Endodermal cell (in vitro differentiated cells): ENCODE measurements at regions not wholly inside any gene's neighbourhood (a gene's known extent, or its start where the extent isn't known, plus 50 kb on each side); places are given as distances from the start of the nearest gene placed in this dataset.
"Not testable (repeated sequence)": the region's sequence is repeated elsewhere in the genome, so short reads cannot be mapped to it uniquely, and the experiment has no call there.

Experiments used
- DNase-seq: peaks from one replicate; pipeline ENCODE4 v3.0.0-alpha.2; 2017
- H3K27ac ChIP-seq: 2 replicates; pipeline ENCODE4 v1.5.1; 2013; ENCODE audit warnings: mild to moderate bottlenecking, low read depth, low read length, moderate library complexity
- H3K27me3 ChIP-seq: 2 replicates; pipeline ENCODE4 v1.6.1; 2013; ENCODE audit warnings: mild to moderate bottlenecking, low read length, moderate library complexity; ENCODE audit not compliant: insufficient read depth, control insufficient read depth, poor library complexity, severe bottlenecking
- H3K36me3 ChIP-seq: 2 replicates; pipeline ENCODE4 v1.7.0; 2013; ENCODE audit warnings: mild to moderate bottlenecking, low read length, moderate library complexity; ENCODE audit not compliant: control insufficient read depth, insufficient read depth
- H3K4me1 ChIP-seq: one replicate; pipeline ENCODE4 v1.7.0; 2013; ENCODE audit warnings: low read length; ENCODE audit not compliant: control insufficient read depth, insufficient read depth
- H3K4me3 ChIP-seq: 2 replicates; pipeline ENCODE4 v1.5.1; 2013; ENCODE audit warnings: mild to moderate bottlenecking, low read length, moderate library complexity
- H3K9ac ChIP-seq: 2 replicates; pipeline ENCODE4 v1.6.1; 2013; ENCODE audit warnings: mild to moderate bottlenecking, low read length, moderate library complexity; ENCODE audit not compliant: poor library complexity, severe bottlenecking; ENCODE audit errors: extremely low read depth
- H3K9me3 ChIP-seq: 2 replicates; pipeline ENCODE4 v1.6.1; 2013; ENCODE audit warnings: mild to moderate bottlenecking, low read length, moderate library complexity; ENCODE audit not compliant: control insufficient read depth
- H3K27ac Mint-ChIP-seq: 2 replicates; pipeline ENCODE4 v1.8.0; 2020; ENCODE audit warnings: mixed read lengths
- H3K27me3 Mint-ChIP-seq: 2 replicates; pipeline ENCODE4 v1.8.0; 2021; ENCODE audit warnings: mild to moderate bottlenecking, mixed read lengths; ENCODE audit not compliant: insufficient read depth
- H3K36me3 Mint-ChIP-seq: 2 replicates; pipeline ENCODE4 v1.8.0; 2020; ENCODE audit warnings: low read depth, mixed read lengths
- H3K4me1 Mint-ChIP-seq: 2 replicates; pipeline ENCODE4 v1.8.0; 2020; ENCODE audit warnings: mixed read lengths
- H3K4me3 Mint-ChIP-seq: 2 replicates; pipeline ENCODE4 v1.8.0; 2020; ENCODE audit warnings: mild to moderate bottlenecking, moderate library complexity, mixed read lengths
- H3K9me3 Mint-ChIP-seq: 2 replicates; pipeline ENCODE4 v1.8.0; 2020; ENCODE audit warnings: mild to moderate bottlenecking, mixed read lengths
- WGBS, 2 experiments: methylation state at CpG; one replicate each; pipeline versions ENCODE4 v1.1.5 to v1.1.7; 2013; ENCODE audit warnings: missing lambda C conversion rate in 2 of 2, mixed read lengths in 1 of 2; ENCODE audit not compliant: insufficient coverage in 1 of 2, insufficient read length in 1 of 2; 5-methylcytosine and 5-hydroxymethylcytosine counted together
- TF ChIP-seq, protein P1 (sequence below): fragments of 200-600 bp; sonication (generic); conservative IDR thresholded peaks from 2 replicates; pipeline ENCODE4 v1.5.0; 2021; ENCODE audit warnings: antibody characterized with exemption, mild to moderate bottlenecking

DNA sequence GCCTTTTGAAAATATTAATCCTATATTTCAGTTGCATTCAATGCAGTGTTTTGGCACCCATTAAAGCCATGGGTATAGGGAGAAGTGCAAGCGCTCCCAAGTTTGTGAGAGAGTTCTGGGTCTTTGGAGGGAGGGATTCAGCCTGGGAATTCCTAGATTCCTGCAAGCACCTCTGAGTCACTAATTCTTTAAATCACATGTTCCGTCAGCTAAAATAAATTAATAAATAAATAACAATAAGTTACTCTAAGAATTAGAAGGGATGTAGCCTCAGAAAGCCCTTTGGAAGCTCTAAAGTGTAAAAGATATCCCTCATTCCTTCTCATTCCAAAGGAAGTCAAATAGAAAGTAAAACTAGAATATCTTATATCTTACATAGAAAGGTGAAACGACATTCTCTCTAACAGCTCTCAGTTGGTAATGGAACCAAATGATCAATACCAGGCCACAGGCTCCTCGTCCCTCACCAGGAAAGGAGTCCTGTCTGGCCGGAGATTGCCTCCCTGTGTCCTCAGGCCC is 222.4 kb upstream of the RBBP8 start:
- H3K27ac ChIP-seq = no peak overlapping the region
- Mint-ChIP-seq H3K4me3 (peak overlapping the region; percentile 40), H3K27me3 (peaks cover 3% of the 10 kb centered on the region), H3K9me3 (no peaks in the 10 kb centered on the region), H3K27ac (peak overlapping the region; percentile 66), H3K36me3 (no peaks in the 10 kb centered on the region), H3K4me1 (peaks cover 10% of the 10 kb centered on the region)
- H3K4me3 ChIP-seq = peak overlapping the region; percentile 25
- no peaks in the 10 kb centered on the region for H3K9me3 ChIP-seq
- H3K27me3 ChIP-seq = no peaks in the 10 kb centered on the region
- TF ChIP-seq, protein P1, sequence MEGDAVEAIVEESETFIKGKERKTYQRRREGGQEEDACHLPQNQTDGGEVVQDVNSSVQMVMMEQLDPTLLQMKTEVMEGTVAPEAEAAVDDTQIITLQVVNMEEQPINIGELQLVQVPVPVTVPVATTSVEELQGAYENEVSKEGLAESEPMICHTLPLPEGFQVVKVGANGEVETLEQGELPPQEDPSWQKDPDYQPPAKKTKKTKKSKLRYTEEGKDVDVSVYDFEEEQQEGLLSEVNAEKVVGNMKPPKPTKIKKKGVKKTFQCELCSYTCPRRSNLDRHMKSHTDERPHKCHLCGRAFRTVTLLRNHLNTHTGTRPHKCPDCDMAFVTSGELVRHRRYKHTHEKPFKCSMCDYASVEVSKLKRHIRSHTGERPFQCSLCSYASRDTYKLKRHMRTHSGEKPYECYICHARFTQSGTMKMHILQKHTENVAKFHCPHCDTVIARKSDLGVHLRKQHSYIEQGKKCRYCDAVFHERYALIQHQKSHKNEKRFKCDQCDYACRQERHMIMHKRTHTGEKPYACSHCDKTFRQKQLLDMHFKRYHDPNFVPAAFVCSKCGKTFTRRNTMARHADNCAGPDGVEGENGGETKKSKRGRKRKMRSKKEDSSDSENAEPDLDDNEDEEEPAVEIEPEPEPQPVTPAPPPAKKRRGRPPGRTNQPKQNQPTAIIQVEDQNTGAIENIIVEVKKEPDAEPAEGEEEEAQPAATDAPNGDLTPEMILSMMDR = no peak
- no peak for DNase-seq
- no peaks in the 10 kb centered on the region for H3K4me1 ChIP-seq
- 64 to 71% methylated on average over 3 to 4 of the region's 5 CpGs for WGBS, 2 experiments
- H3K36me3 ChIP-seq = no peaks in the 10 kb centered on the region
- H3K9ac ChIP-seq = no peak overlapping the region

DNA sequence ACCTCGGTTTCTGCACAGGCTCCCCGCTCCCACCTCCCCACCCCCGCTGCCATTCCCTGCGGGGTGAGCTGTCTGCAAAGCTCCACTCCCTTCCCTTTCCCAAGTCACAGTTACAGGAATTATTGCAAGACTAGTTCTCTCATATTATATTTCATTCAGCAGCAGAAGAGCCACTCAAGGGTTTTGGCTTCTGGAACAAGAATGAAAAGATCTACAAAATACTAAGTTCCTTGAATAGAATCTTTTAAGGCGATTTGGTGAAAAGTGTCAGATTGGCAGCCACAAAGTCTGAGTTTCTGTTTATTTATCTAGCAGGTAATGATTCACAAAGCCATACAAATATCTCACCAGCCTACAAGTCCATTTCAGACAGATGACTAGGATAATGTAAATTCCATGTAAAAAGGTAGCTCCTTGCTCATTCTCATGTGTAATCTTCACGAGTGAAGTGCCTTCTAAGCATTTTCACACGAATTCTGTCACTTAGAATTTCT is 221.9 kb upstream of the RBBP8 start:
- Mint-ChIP-seq H3K27me3 (peaks cover 3% of the 10 kb centered on the region), H3K4me1 (peaks cover 10% of the 10 kb centered on the region), H3K27ac (peak overlapping the region; percentile 66), H3K36me3 (no peaks in the 10 kb centered on the region), H3K4me3 (peak overlapping the region; percentile 40), H3K9me3 (no peaks in the 10 kb centered on the region)
- Histone ChIP-seq H3K9ac (no peak overlapping the region), H3K4me3 (peak overlapping the region; percentile 25), H3K4me1 (no peaks in the 10 kb centered on the region), H3K27ac (no peak overlapping the region), H3K36me3 (no peaks in the 10 kb centered on the region), H3K27me3 (no peaks in the 10 kb centered on the region), H3K9me3 (no peaks in the 10 kb centered on the region)
- TF ChIP-seq, protein P1 = no peak
- DNase-seq = peak; percentile 68
- 0 to 47% methylated on average over 2 to 7 of the region's 7 CpGs for WGBS, 2 experiments

DNA sequence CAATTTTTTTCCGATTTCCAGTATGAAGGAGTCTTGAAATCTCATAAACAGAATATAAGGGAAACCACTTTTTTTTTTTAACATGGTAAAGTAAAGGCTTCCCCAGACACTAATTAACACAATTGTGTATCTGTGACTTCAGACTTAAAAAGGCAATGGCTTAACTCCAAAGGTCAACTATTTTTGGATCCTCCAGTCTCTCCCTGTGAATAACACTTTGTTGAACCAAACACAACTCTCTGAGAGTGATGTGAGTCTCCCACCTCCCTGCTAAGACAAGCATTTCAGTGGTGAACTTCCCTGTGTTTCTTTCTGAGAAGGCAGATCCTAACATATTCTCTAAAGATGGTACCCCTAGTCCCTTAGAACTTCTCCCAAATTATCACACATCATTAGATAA is 219.6 kb upstream of the RBBP8 start:
- no peak for DNase-seq
- Mint-ChIP-seq H3K4me1 (peaks cover 14% of the 10 kb centered on the region), H3K4me3 (no peak overlapping the region), H3K27me3 (peaks cover 3% of the 10 kb centered on the region), H3K27ac (no peak overlapping the region), H3K36me3 (no peaks in the 10 kb centered on the region), H3K9me3 (no peaks in the 10 kb centered on the region)
- TF ChIP-seq, protein P1 = no peak
- Histone ChIP-seq H3K27me3 (no peaks in the 10 kb centered on the region), H3K4me3 (no peak overlapping the region), H3K4me1 (no peaks in the 10 kb centered on the region), H3K27ac (no peak overlapping the region), H3K9me3 (no peaks in the 10 kb centered on the region), H3K9ac (no peak overlapping the region), H3K36me3 (no peaks in the 10 kb centered on the region)
- WGBS, 2 experiments = 100% methylated on average over 1 of the region's 1 CpG

DNA sequence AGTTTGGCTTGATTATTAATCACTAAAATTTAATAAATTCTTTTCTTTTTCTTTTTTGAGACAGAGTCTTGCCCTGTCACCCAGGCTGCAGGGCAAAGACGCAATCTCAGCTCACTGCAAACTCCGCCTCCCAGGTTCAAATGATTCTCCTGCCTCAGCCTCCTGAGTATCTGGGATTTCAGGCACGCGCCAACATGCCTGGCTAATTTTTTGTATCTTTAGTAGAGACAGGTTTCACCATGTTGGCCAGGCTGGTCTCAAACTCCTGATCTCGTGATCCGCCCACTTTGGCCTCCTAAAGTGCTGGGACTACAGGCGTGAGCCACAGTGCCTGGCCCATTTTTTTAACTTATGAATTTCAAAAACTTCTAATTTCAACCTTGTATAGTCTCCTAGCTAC is 215.6 kb upstream of the RBBP8 start:
- H3K9me3 ChIP-seq, H3K36me3 ChIP-seq, H3K27ac ChIP-seq, H3K27ac Mint-ChIP-seq, H3K4me3 Mint-ChIP-seq, H3K4me1 ChIP-seq, H3K4me1 Mint-ChIP-seq, H3K9me3 Mint-ChIP-seq, H3K27me3 Mint-ChIP-seq, H3K27me3 ChIP-seq, H3K36me3 Mint-ChIP-seq, H3K4me3 ChIP-seq, H3K9ac ChIP-seq, DNase-seq: not testable (repeated sequence)
- WGBS, 2 experiments = 89 to 93% methylated on average over 5 to 7 of the region's 7 CpGs
